Naive thymus-derived CD4-positive, alpha-beta T cell (primary cell): ENCODE measurements at regions not wholly inside any gene's neighbourhood (a gene's known extent, or its start where the extent isn't known, plus 50 kb on each side); places are given as distances from the start of the nearest gene placed in this dataset.

Source experiments
- ATAC-seq: fragments of 150-1000 bp; cut with Tn5 transposase; 2 replicates; pipeline ENCODE4 v1.10.0; 2021; ENCODE audit warnings: mild to moderate bottlenecking, moderate library complexity
- CTCF ChIA-PET: fragments of 350-600 bp; sonication (Branson Sonifier 250); formaldehyde crosslinking; loops from one replicate; lab custom pipeline; 2021; ENCODE audit warnings: antibody characterized with exemption; lab: Charles Lee
- POLR2A ChIA-PET: fragments of 350-600 bp; sonication (Branson Sonifier 250); formaldehyde crosslinking; loops from one replicate; lab custom pipeline; 2021; ENCODE audit warnings: antibody characterized with exemption, inconsistent platforms; lab: Charles Lee
- DNase-seq, 9 donors: peaks; one replicate each; pipeline versions ENCODE4 v3.0.0 to v3.0.0-alpha.2; 2020 to 2022; ENCODE audit warnings: mixed read lengths in 1 of 9
- H3K27ac ChIP-seq: one replicate; pipeline ENCODE4 v1.7.0; 2013; ENCODE audit warnings: mild to moderate bottlenecking, low read depth, low read length, moderate library complexity
- H3K27me3 ChIP-seq, 2 donors: one replicate each; pipeline ENCODE4 v1.7.0; 2013; ENCODE audit warnings: low read length in 2 of 2, mild to moderate bottlenecking in 2 of 2, moderate library complexity in 2 of 2; ENCODE audit not compliant: control insufficient read depth in 2 of 2, insufficient read depth in 2 of 2
- H3K36me3 ChIP-seq, 3 experiments: 1 replicate in 2 of 3; 2 replicates in 1 of 3; pipeline ENCODE4 v1.7.0; 2013; ENCODE audit warnings: low read length in 3 of 3, mild to moderate bottlenecking in 3 of 3, moderate library complexity in 1 of 3; ENCODE audit not compliant: insufficient read depth in 3 of 3, control insufficient read depth in 2 of 3
- H3K4me1 ChIP-seq, 2 donors: one replicate each; pipeline ENCODE4 v1.7.0; 2013; ENCODE audit warnings: low read length in 2 of 2, mild to moderate bottlenecking in 2 of 2, moderate library complexity in 1 of 2; ENCODE audit not compliant: control insufficient read depth in 2 of 2, insufficient read depth in 2 of 2
- H3K4me3 ChIP-seq: 2 replicates; pipeline ENCODE4 v1.7.0; 2013; ENCODE audit warnings: mild to moderate bottlenecking, low read length
- H3K9me3 ChIP-seq, 3 experiments: 1 replicate in 2 of 3; 2 replicates in 1 of 3; pipeline ENCODE4 v1.7.0; 2013; ENCODE audit warnings: low read length in 3 of 3; ENCODE audit not compliant: control insufficient read depth in 2 of 3
- H3K27ac Mint-ChIP-seq, 9 donors: one replicate each; pipeline ENCODE4 v1.8.0; 2020 to 2022; ENCODE audit warnings: mixed read lengths in 9 of 9, mild to moderate bottlenecking in 8 of 9, moderate library complexity in 5 of 9, inconsistent platforms in 2 of 9
- H3K27me3 Mint-ChIP-seq, 5 donors: one replicate each; pipeline ENCODE4 v1.8.0; 2021 to 2022; ENCODE audit warnings: mixed read lengths in 5 of 5, mild to moderate bottlenecking in 1 of 5
- H3K36me3 Mint-ChIP-seq, 5 donors: one replicate each; pipeline ENCODE4 v1.8.0; 2020 to 2022; ENCODE audit warnings: mixed read lengths in 5 of 5, mild to moderate bottlenecking in 3 of 5, inconsistent platforms in 1 of 5
- H3K4me1 Mint-ChIP-seq, 7 donors: one replicate each; pipeline ENCODE4 v1.8.0; 2020 to 2022; ENCODE audit warnings: mixed read lengths in 7 of 7, mild to moderate bottlenecking in 3 of 7, inconsistent platforms in 1 of 7
- H3K4me3 Mint-ChIP-seq, 10 donors: one replicate each; pipeline ENCODE4 v1.8.0; 2020 to 2022; ENCODE audit warnings: mild to moderate bottlenecking in 10 of 10, mixed read lengths in 10 of 10, moderate library complexity in 6 of 10, inconsistent platforms in 2 of 10
- H3K9me3 Mint-ChIP-seq, 11 donors: one replicate each; pipeline ENCODE4 v1.8.0; 2020 to 2022; ENCODE audit warnings: mixed read lengths in 11 of 11, mild to moderate bottlenecking in 4 of 11, inconsistent platforms in 1 of 11, moderate library complexity in 1 of 11
- intact Hi-C, 2 donors: fragments of 100-400 bp; cut with micrococcal nuclease; formaldehyde crosslinking; loops; one replicate each; pipeline ENCODE4 v1.15.1; 2023

- Mint-ChIP-seq H3K27me3 (no peaks in the 10 kb centered on the region), H3K4me1 (no peaks in the 10 kb centered on the region), H3K4me3 (no peak overlapping the region), H3K9me3 (peaks cover 4 to 26% (median 12%) of the 10 kb centered on the region in 11 donors), H3K27ac (no peak overlapping the region), H3K36me3 (peaks cover 0 to 4% (median 0%) of the 10 kb centered on the region in 5 donors)
- intact Hi-C loops: no loop called here
- POLR2A ChIA-PET: no interaction called here
- no peaks in the 10 kb centered on the region for H3K4me1 ChIP-seq
- H3K27me3 ChIP-seq: no peaks in the 10 kb centered on the region
- H3K27ac ChIP-seq: no peak overlapping the region
- no peaks in the 10 kb centered on the region for H3K36me3 ChIP-seq
- H3K4me3 ChIP-seq: no peak overlapping the region
- ATAC-seq (no peak), DNase-seq (no peak)
- H3K9me3 ChIP-seq: no peaks in the 10 kb centered on the region
- CTCF ChIA-PET: no interaction called here
Measured at GRCh38 chr14:42172304-42172703, 565.6 kb downstream of the LRFN5 start.

- DNase-seq (no peak), ATAC-seq (no peak)
- ChIA-PET POLR2A (no interaction called here), CTCF (no interaction called here)
- Histone ChIP-seq H3K4me3 (no peak overlapping the region), H3K9me3 (no peaks in the 10 kb centered on the region), H3K27me3 (no peaks in the 10 kb centered on the region), H3K27ac (no peak overlapping the region), H3K36me3 (no peaks in the 10 kb centered on the region), H3K4me1 (no peaks in the 10 kb centered on the region)
- H3K4me1 Mint-ChIP-seq: no peaks in the 10 kb centered on the region
- no peak overlapping the region for H3K4me3 Mint-ChIP-seq
- peaks cover 0 to 23% (median 7%) of the 10 kb centered on the region in 11 donors for H3K9me3 Mint-ChIP-seq
- H3K27ac Mint-ChIP-seq: no peak overlapping the region
- no peaks in the 10 kb centered on the region for H3K36me3 Mint-ChIP-seq
- intact Hi-C loops: no loop called here
- no peaks in the 10 kb centered on the region for H3K27me3 Mint-ChIP-seq
Measured at GRCh38 chr14:42163136-42163535, 556.5 kb downstream of the LRFN5 start.

GRCh38 chr14:42159138-42159537 is 552.5 kb downstream of the LRFN5 start:
- H3K27ac ChIP-seq: no peak overlapping the region
- Mint-ChIP-seq H3K27ac (no peak overlapping the region), H3K4me3 (no peak overlapping the region), H3K4me1 (no peaks in the 10 kb centered on the region), H3K9me3 (peaks cover 0 to 17% (median 3%) of the 10 kb centered on the region in 11 donors), H3K36me3 (no peaks in the 10 kb centered on the region), H3K27me3 (no peaks in the 10 kb centered on the region)
- no peaks in the 10 kb centered on the region for H3K27me3 ChIP-seq
- no peaks in the 10 kb centered on the region for H3K9me3 ChIP-seq
- no peak for DNase-seq
- no peak overlapping the region for H3K4me3 ChIP-seq
- CTCF ChIA-PET: no interaction called here
- POLR2A ChIA-PET: no interaction called here
- ATAC-seq: no peak
- H3K36me3 ChIP-seq: no peaks in the 10 kb centered on the region
- intact Hi-C loops: no loop called here
- no peaks in the 10 kb centered on the region for H3K4me1 ChIP-seq

- no peak overlapping the region for H3K4me3 Mint-ChIP-seq
- H3K4me1 ChIP-seq: no peaks in the 10 kb centered on the region
- ATAC-seq (no peak), DNase-seq (no peak)
- no peaks in the 10 kb centered on the region for H3K36me3 Mint-ChIP-seq
- no peak overlapping the region for H3K27ac Mint-ChIP-seq
- no peaks in the 10 kb centered on the region for H3K9me3 ChIP-seq
- ChIA-PET POLR2A (no interaction called here), CTCF (no interaction called here)
- H3K27ac ChIP-seq: no peak overlapping the region
- H3K9me3 Mint-ChIP-seq: peaks cover 0 to 16% (median 3%) of the 10 kb centered on the region in 11 donors
- H3K27me3 ChIP-seq: no peaks in the 10 kb centered on the region
- no peaks in the 10 kb centered on the region for H3K36me3 ChIP-seq
- H3K27me3 Mint-ChIP-seq: no peaks in the 10 kb centered on the region
- no peaks in the 10 kb centered on the region for H3K4me1 Mint-ChIP-seq
- no peak overlapping the region for H3K4me3 ChIP-seq
- intact Hi-C loops: no loop called here
Measured at GRCh38 chr14:42149609-42150261, 543.1 kb downstream of the LRFN5 start.

- no peaks in the 10 kb centered on the region for H3K27me3 ChIP-seq
- ATAC-seq: no peak
- intact Hi-C loops: no loop called here
- H3K9me3 Mint-ChIP-seq: peaks cover 0 to 16% (median 0%) of the 10 kb centered on the region in 11 donors
- no peaks in the 10 kb centered on the region for H3K36me3 Mint-ChIP-seq
- CTCF ChIA-PET: no interaction called here
- H3K36me3 ChIP-seq: no peaks in the 10 kb centered on the region
- no peak overlapping the region for H3K27ac Mint-ChIP-seq
- no peaks in the 10 kb centered on the region for H3K9me3 ChIP-seq
- no peak overlapping the region for H3K4me3 ChIP-seq
- no peaks in the 10 kb centered on the region for H3K27me3 Mint-ChIP-seq
- no peaks in the 10 kb centered on the region for H3K4me1 ChIP-seq
- no peaks in the 10 kb centered on the region for H3K4me1 Mint-ChIP-seq
- H3K4me3 Mint-ChIP-seq: no peak overlapping the region
- no peak overlapping the region for H3K27ac ChIP-seq
- POLR2A ChIA-PET: no interaction called here
- DNase-seq: no peak
Measured at GRCh38 chr14:42145766-42146165, 539.1 kb downstream of the LRFN5 start.

- Mint-ChIP-seq H3K9me3 (peaks cover 0 to 11% (median 2%) of the 10 kb centered on the region in 11 donors), H3K36me3 (no peaks in the 10 kb centered on the region), H3K27ac (no peak overlapping the region), H3K4me3 (no peak overlapping the region), H3K4me1 (no peaks in the 10 kb centered on the region), H3K27me3 (no peaks in the 10 kb centered on the region)
- ChIA-PET POLR2A (no interaction called here), CTCF (no interaction called here)
- DNase-seq (no peak), ATAC-seq (no peak)
- no peaks in the 10 kb centered on the region for H3K9me3 ChIP-seq
- H3K36me3 ChIP-seq: no peaks in the 10 kb centered on the region
- intact Hi-C loops: no loop called here
- no peaks in the 10 kb centered on the region for H3K27me3 ChIP-seq
- H3K4me3 ChIP-seq: no peak overlapping the region
- no peaks in the 10 kb centered on the region for H3K4me1 ChIP-seq
- H3K27ac ChIP-seq: no peak overlapping the region
Measured at GRCh38 chr14:42143114-42143513, 536.4 kb downstream of the LRFN5 start.

- ChIA-PET CTCF (no interaction called here), POLR2A (no interaction called here)
- H3K4me3 ChIP-seq: no peak overlapping the region
- no peaks in the 10 kb centered on the region for H3K4me1 ChIP-seq
- no peak overlapping the region for H3K27ac ChIP-seq
- intact Hi-C loops: no loop called here
- H3K36me3 ChIP-seq: no peaks in the 10 kb centered on the region
- H3K4me3 Mint-ChIP-seq: no peak overlapping the region
- no peaks in the 10 kb centered on the region for H3K27me3 Mint-ChIP-seq
- no peaks in the 10 kb centered on the region for H3K4me1 Mint-ChIP-seq
- no peak overlapping the region for H3K27ac Mint-ChIP-seq
- no peak for ATAC-seq
- no peaks in the 10 kb centered on the region for H3K27me3 ChIP-seq
- peaks cover 0 to 9% (median 0%) of the 10 kb centered on the region in 11 donors for H3K9me3 Mint-ChIP-seq
- DNase-seq: no peak
- no peaks in the 10 kb centered on the region for H3K9me3 ChIP-seq
- no peaks in the 10 kb centered on the region for H3K36me3 Mint-ChIP-seq
Measured at GRCh38 chr14:42141328-42141727, 534.7 kb downstream of the LRFN5 start.
